ENCODE measurements at regions not wholly inside any gene's neighbourhood (a gene's known extent, or its start where the extent isn't known, plus 50 kb on each side); places are given as distances from the start of the nearest gene placed in this dataset.

DNA sequence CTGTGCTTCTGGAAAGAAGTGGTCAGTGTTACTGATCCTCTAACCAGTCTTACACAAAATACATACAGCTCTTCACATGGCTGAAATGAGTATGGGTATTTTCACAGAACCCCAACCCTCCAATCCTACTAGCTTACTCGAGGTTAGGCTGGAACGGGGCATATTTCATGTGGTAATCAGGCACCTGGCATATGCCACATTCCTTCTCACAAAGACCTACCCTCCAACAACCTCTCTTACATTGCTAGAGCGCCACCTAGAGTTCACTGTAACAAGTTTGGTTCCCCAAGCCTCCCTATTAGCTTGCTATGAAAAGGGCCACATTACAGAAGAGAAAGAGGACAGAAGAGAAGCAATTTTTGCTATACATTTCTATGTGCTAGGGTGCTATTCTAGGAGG is 597.3 kb downstream of the PRELID2 start:
- DNase-seq, result no peak

DNA sequence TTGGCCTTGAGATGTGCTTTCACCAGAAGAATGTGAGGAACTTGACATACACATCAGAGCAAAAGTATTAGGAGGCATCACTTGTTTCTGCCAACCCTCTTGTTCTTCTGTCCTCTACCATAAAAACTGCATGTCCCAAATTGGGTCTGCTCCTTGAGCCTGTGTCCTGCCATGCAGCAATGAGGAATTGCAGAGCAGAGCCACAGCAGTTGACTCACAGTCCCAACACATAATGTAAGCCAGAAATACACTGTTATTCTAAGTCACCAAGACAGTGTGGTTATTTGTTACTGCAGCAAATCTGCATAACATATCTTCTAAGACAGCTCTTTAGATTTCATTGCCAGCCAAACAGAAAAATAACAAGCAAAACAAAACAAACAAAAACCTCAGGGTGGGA is 598.2 kb downstream of the PRELID2 start:
- no peak for DNase-seq

DNA sequence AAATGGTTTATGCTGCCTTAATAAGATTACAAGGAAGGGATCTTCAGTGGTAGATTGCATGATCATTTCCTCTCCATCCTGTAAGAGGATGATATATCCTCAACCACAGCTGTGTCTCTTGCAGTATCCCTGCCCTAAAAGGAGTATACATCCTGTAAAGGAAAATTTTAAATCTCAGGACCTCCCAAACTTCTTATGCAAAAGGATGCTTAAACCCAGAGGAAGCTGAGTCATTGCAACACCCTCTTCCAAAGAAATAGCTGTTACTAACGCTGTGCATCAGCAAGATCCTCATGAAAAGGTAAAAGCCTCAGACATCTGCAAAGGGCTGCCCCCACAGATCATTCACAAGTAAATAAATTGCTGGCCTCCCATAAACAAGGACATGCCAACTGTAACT is 599.0 kb downstream of the PRELID2 start:
- DNase-seq, result no peak

DNA sequence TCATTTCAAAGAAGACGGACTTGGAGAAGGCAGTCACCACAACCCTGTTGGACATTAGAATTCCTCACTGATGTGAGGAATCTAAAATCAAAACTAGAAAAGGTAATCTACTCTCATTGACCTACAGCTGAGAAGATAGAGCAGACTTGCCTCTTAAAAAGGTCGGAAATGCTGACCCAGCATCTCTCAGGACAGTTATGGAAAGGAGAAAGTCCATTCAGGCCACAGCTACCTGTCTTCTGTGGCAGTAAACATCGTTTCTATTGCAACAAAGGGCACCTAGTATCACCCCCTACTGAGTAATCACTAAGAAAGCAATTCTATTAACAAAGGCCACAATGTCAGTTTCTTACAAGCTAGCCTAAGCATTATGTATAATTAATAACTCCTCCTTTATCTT is 601.7 kb downstream of the PRELID2 start:
- no peak for DNase-seq

DNA sequence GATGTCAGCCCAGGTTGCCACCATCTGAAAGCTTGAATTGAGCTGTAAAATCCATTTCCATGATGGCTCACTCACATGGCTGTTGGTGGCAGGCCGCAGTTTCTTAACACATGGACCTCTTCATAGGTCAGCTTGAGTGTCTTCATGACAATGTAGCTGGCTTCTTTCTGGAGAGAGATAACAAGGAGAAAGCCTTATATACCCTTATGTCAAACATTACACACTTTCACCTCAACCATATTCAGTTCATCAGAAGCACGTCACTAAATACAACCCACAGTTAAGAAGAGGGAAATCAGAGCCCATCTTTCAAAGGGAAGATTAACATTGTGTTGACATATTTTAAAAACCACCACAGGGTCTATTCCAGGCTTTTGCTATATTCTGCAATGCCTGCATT is 604.4 kb downstream of the PRELID2 start:
- no peak for DNase-seq

DNA sequence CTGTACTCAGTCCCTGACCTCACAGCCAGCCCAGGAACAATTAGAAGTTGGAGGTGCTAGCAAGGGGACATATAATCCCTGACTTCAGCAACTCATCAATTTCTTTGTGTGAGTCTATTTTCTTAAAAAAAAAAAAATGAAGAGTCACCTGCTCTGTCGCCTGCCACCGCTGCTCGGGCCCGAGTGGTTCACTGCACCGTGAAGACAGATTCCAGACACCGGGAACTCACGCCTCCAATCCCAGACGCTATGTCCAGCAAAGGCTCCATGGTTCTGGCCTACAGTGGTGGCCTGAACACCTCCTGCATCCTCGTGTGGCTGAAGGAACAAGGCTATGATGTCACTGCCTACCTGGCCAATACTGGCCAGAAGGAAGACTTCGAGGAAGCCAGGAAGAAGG is 606.6 kb downstream of the PRELID2 start:
- no peak for DNase-seq

DNA sequence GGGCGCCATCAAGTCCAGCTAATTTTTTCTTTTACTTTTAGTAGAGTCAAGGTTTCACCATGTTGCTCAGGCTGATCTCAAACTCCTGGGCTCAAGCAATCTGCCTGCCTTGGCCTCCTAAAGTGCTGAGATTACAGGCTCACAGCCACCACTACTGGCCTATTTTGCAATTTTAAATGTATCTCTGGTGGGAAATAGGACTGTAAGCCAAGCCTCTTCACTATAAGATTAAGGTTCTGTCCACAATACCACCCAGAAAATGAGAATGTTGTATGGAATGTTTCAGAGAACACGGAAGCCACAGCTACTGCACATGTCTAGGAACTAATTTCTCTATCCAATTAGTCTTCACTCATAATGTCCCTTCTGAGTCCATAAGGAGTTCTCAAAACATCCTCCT is 607.3 kb downstream of the PRELID2 start:
- DNase-seq, result no peak

DNA sequence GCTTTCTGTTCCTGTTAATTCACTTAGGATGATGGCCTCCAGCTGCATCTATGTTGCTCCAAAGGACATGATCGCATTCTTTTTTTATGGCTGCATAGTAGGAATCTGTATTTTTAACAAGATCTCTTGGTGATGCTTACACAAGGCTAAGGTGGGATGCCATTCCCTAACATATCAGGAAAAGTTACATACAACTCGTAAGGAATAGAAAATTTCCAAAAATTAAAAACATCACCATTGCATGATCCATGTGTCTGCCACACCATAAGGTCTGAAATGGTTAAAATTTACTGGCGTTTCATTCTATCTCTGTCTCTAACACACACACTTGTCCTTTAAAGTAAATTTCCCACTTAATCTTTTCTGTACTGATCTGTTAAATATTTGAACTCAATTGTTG is 608.4 kb downstream of the PRELID2 start:
- no peak for DNase-seq

DNA sequence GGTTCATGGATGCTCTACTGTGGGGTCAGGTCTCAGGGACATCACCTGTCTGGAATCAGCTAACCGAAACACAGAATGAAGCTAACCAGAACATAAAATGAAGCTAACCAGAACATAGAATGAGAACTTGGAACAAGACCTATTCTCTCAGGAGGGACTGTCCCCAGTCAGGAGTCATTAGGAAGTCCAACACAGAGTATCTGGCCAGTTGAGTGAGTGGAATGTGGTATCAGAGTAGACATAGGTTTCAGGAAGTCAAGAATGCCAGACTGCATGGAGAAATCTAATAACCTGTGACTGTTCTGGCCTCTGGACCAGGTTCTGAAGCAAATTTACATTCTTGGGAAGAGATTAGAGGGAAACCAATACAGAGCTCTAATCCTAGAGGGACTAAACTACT is 609.6 kb downstream of the PRELID2 start:
- no peak for DNase-seq

DNA sequence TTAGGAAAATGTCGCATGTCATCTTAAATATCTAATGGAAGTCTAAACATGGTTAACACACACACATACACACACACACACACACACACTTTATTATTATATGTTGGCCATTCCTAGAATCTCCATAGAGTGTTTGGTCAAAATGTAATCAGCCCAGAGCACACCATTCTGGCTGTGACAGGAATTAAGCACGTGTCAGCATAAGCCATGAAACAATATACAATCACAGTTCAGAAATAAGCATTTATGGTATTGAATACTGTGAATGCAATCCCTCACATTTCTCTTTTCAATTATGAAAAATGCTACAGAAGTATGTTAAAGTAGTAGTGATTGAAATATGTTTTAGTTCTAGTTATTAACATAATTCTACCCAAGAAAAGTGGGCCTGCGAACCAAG is 611.6 kb downstream of the PRELID2 start:
- DNase-seq, result no peak

DNA sequence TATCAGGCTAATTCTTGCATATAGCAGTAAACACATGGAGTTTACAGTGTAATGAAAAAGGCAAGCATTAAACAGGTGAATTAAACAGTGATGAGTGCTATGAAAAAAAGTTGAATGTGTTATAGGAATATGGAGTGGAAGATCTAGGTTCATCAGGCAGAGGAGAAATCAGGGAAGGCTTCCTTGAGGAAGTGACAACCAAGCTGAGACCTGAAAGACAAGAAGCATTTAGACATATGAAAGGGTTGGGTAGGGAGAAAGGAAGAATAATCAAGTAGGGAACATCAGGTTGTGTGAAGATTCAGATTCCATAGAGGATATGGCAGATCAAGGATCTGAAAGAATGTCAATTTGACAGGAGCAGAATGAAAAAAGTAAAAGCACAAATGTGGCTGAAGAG is 612.5 kb downstream of the PRELID2 start:
- DNase-seq, result no peak

DNA sequence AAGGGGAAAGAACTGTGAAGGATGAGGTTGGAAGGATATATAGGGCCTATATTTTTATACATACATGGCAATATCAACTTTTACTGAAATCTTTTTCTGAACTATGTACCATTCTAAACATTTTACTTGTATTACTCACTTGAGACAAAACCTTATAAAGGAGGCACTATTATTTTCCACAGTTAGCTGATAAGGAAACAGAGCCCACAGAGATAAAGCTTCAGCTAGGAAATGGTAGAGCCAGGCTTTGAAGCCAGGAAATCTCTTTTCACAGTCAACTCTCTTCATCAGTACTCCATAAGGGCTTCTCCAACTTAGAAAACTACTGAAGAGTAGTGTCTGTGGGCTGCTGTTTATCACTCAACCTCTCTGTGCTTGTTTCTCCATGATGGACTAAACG is 613.7 kb downstream of the PRELID2 start:
- DNase-seq, result no peak

DNA sequence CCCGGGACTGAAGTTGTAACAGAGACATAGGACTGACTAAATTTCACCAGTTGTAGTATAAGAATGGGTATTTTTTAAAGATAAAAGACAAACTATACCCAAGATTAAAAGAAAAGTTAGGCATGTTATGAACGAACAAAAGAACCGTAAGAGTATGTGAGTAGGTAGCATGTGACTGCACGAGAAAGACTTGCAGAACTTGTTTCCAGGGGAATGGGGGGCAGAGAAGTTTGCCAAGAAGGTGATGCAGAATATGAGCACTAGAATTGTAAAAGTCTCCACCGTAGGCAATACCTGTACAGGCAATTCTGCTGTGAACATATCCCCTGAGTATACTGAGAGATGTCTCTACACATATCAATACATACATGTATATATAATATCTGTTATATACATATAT is 614.7 kb downstream of the PRELID2 start:
- DNase-seq, result no peak

DNA sequence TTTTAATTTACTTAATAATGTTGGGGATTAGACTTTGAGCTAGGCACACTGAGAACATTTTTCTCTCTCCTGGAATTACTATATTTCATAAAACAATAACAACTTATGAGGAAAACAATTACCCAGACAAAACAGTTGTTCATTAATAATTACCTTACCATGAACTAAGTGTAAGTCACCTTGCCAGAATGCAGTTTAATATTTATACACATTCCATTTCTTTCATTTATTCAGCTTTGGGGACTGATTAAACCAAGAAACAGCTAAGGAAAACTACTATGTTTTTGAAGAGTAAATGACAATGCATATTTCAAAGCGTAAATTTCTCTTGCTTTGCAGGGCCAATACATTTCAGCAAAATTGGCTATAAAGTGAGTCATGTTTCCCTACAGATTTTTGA is 616.2 kb downstream of the PRELID2 start:
- DNase-seq, result no peak

DNA sequence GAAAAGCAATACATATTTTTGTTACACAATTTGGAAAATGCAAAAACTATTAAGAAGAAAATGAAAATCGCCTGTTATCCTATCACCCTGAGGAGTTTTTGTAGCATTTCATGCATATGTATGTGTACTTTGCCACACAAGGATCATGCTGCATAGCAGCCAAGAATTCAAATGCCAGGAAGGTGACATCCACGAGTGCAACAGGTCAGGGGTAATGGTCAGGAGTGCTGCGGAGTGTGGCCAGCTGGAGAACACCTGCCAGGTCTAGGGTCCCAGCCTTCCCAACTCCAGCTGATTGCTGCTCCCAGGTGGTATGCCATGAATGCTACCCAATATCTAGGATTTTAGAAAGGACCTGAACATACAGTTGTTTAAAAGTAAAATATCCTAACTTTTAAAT is 617.1 kb downstream of the PRELID2 start:
- no peak for DNase-seq

DNA sequence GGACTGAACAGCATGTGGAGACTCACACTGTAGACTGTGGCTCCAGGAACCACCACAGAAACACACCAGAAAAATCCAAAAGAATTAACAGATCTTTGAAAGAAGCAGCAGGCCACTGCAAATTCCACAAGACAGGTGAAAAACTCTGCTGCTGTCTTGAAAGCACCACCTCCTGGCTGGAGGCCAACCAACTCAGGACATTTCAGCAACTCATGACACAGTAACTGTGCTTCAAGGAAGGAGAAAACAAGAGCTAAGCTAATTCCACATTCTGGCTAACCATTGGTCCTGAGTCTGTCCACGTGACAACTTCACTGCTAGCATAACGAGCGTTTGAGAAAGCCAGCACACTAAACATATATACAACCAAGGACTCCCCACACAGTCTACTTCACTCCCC is 625.1 kb downstream of the PRELID2 start:
- DNase-seq, result no peak

DNA sequence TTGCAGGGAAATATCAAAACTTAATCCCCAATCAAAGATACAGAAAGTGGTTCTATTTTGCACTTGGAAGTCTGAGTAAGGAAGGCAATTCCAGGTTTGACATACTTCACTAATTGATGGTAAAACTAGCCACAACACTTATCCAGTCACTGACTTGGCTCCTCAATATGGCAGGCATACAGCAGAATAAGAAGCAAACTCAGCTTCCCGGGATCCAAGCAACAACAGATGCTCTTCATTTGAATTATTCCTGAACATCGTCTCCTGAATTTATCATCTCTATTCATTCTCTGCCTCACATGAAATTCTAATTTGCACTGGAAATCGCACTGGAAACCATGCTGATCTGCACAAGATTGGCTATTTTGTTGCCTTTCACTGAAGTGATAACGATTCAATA is 629.6 kb downstream of the PRELID2 start:
- no peak for DNase-seq

DNA sequence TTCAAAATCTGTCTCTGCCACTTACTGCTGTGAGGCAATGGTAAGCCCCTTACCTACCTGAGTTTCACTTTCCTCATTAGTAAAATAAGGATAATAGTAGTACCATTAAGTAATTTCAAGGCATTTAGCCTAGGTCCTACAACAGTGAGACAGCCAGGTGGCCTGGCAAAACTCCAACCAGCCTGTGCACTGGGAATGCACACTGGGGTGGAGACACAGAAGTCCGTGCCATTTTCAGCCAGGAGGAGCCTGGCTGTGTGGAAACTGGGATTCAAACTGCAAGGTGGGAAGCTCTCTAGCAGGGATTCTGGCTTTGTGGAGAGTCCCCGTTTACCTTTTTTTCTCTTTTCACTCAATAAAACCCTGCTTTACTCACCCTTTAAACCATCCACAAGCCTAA is 630.4 kb downstream of the PRELID2 start:
- DNase-seq, result no peak

DNA sequence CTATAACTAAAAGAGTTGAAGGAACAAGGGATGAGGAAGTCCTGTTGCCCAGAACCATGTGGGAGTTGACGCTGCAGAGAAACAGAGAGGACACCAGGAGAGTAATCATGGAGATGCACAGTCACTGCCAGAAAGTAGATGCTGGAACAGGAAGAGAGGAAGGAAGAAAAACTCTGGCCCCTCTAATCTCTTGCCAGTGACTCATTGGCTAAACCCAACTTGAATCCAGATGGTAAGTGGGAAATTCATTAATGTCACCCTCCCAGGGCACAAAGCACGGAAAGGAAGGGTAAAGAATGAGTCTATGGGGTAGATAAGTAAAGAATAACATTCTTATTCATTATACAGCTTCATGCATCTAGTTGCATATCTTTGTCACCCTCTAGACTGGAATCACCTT is 631.9 kb downstream of the PRELID2 start:
- no peak for DNase-seq

DNA sequence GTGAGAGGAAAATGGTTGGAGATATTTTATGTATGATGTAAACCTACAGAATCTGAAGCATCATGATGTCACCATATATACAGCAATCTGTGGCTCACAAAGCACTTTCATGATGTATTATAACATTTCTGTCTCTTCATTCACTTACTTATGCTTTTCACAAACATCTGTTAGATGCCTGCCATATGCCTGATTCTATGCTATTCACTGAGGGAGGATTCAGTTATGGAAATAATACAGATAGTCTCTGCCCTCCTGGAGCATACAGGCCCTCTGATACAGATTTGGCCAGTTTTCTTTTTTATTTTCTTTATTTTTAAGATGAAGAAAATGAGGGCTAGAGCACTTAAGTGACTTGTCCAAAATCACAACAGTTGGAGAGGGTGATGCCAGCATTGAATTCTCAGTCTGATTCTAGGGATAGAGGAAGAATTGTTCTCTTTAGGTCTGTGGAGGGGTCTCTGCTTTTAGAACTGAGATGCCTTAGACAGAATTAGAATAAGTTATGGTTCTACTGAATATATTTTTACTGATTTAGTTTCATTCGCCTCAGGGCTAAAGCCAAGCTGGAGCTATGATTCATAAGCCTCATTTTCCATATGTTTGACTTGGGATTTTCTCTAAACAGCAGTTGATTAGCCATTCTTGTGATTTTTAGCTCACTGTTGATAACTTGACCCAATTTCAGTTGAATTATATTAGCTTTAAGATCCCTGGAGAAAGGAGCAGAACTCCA is 636.4 kb downstream of the PRELID2 start:
- DNase-seq, result no peak

DNA sequence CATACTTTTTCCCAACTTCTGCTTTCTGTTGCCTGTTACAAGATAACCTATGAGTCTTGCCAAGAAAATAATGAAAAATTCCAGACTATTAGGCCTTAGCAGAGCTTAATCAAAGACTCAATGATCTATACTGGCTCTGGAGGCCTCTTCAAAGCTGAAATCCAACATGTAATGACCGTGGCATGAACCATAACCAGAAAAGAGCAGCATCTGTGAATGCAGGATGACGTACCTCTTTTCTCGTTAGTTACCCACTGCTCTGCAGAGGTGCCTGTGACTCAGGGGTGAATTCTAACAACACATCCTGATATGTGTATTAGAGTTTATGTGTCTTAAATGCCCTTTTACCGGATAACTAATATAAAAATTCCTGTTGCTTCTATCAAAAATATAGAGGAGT is 645.4 kb downstream of the PRELID2 start:
- no peak for DNase-seq

DNA sequence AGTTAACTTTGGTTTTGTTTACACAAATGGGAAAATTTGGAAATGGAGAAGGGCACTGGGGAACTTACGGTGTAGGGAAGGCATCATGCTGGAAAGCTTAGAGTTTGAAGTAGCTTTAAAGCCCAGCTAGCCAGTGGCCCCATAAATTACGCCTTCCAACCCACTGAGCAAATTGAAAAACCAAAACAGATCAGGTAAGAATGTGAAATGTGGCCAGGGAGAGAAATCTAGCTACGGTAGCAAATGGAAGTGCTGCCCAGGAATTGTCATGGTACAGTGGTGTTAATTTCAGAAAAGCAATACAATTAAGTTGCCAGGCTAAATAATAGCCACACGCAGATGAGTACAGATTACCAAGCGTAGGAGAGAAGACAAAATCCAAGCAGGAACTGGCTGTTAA is 654.8 kb downstream of the PRELID2 start:
- no peak for DNase-seq

DNA sequence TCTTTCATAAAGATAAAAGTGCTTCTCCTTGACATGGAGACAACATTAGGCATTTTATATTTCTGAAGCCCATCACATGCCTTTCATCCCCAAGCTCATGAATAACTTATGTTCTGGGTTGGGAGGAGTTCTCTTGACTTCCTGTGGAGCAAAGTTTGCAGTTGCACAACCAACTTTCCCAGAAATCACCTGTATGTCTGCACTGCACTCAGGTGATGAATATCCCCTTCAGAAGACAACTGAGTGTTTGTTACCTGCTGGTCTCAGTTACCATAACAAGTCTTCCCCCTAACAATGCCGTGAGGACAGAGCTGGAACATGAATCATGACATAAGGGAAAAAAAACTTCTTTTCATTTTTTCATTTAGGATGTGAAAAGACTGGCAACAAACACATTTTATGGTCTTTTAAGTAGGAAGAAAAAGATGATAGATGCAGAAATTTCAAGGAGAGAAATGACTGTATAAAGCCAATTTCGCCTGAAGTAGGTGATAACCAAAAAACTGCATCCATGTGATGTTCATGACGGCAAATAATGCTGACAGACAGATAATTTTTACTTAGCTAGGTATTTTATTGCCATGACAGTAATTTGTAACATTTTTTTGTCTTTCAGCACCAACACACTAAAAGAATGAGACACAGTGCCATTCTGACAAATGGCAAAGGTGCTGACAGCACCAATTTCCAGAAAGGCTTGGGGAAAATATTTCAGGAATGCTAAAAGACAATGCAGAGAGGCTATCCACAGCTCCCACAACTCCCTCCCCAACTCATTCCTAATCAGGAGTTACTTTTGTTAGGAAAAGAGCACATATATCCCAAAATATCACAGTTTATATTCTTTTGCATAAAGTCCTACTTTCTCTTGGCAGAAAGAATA is 656.3 kb downstream of the PRELID2 start:
- no peak for DNase-seq

DNA sequence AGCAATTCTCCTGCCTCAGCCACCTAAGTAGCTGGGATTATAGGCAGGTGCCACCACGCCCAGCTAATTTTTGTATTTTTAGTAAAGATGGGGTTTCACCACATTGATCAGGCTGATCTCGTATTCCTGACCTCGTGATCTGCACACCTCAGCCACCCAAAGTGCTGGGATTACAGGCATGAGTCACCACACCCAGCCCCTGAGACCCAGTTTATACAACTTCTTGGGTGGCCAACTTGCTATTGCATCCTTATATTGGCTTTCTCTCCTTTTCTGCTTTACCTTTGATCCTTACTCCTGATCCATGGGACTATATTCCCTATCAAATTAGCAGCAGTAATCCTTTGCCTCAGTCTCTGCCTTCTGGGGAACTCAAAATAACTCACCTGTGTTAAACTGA is 659.1 kb downstream of the PRELID2 start:
- DNase-seq, result no peak

DNA sequence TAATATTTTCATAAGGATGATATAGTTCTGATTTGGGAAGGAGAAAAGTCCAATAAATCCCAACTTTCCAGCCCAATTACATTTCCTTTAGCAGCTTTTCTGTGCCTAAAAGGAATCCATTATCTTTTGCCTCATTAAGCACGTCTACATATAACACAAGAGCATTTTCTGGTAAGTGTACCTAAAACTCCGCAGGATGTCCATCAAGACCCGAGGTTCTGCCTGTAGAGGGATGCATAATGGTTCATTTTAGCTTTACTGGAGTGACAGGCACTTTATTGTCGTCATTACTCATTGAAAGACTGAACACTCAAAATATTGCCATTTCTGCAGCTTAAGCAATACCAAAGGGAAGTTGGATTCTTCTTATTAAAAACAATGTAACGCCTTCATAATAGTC is 669.0 kb downstream of the PRELID2 start:
- DNase-seq, result no peak
